ENCODE measurements at regions not wholly inside any gene's neighbourhood (a gene's known extent, or its start where the extent isn't known, plus 50 kb on each side); places are given as distances from the start of the nearest gene placed in this dataset.
"Not testable (repeated sequence)": the region's sequence is repeated elsewhere in the genome, so short reads cannot be mapped to it uniquely, and the experiment has no call there.

- no peaks in the 10 kb centered on the region for H3K36me3 ChIP-seq
- H3K4me1 ChIP-seq = no peaks in the 10 kb centered on the region
- no peak for TF ChIP-seq CTCF (IDR thresholded peaks at IDR 0.05)
- intact Hi-C loops (cut with DNase I) = no loop called here
- ATAC-seq (no peak), DNase-seq (no peak)
- no peaks in the 10 kb centered on the region for H3K27me3 ChIP-seq (ENCODE audit: low read depth)
- H3K4me3 ChIP-seq = no peak overlapping the region
- no peaks in the 10 kb centered on the region for H3K9me3 ChIP-seq
- no peak overlapping the region for H3K27ac ChIP-seq
Measured at GRCh38 chrX:144612076-144612475, 635.2 kb upstream of the SPANXN1 start.

DNA sequence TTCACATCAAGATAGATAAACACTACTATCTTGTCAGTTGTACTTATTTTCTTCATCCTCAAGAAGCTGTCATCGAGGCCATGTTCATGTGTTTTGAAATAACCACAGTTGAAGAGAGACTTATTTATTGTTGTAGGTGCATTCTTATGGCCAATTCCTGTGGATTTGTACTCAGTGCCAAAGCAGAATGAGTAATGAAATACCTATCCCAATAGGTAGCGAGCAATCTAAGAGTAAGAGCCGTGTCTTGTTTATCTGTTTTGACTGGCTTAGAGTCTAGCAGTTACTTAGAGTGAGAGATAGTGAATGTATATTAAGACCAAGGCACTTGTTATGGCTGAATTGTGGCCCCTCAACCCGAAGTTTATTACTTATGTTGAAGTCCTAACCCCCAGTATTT, 631.0 kb upstream of the SPANXN1 start:
- intact Hi-C loops (cut with DNase I) = no loop called here
- TF ChIP-seq CTCF (IDR thresholded peaks at IDR 0.05) = no peak
- ATAC-seq = no peak

DNA sequence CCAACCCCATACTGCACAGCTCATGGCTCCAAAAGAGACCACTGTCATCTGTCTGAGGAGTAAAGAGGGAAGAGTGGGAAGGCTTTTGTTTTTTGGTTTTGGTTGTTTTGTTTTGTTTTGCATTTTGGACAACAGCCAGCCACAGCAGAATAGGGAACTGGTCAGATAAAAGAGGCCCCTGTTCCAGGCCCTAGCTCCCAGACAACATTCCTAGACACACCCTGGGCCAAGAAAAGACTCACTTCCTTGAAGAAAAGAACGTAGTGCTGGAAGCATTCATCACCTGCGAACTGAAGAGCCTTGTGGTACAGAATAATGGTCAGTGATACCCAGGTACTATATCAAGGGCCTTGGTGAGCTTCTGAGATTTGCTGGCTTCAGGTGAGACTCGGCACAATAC, 619.4 kb upstream of the SPANXN1 start:
- no peaks in the 10 kb centered on the region for H3K27me3 ChIP-seq (ENCODE audit: low read depth)
- TF ChIP-seq CTCF (IDR thresholded peaks at IDR 0.05) = no peak
- no peaks in the 10 kb centered on the region for H3K4me1 ChIP-seq
- H3K36me3 ChIP-seq = no peaks in the 10 kb centered on the region
- H3K27ac ChIP-seq = no peak overlapping the region
- ATAC-seq = no peak
- no peaks in the 10 kb centered on the region for H3K9me3 ChIP-seq
- DNase-seq = no peak
- no peak overlapping the region for H3K4me3 ChIP-seq
- intact Hi-C loops (cut with DNase I) = no loop called here

More for the DNA sequence above, 631.0 kb upstream of the SPANXN1 start:
- no peaks in the 10 kb centered on the region for H3K9me3 ChIP-seq
- H3K4me1 ChIP-seq = no peaks in the 10 kb centered on the region
- H3K27me3 ChIP-seq (ENCODE audit: low read depth) = no peaks in the 10 kb centered on the region
- no peak overlapping the region for H3K4me3 ChIP-seq
- DNase-seq = no peak
- no peaks in the 10 kb centered on the region for H3K36me3 ChIP-seq
- no peak overlapping the region for H3K27ac ChIP-seq

DNA sequence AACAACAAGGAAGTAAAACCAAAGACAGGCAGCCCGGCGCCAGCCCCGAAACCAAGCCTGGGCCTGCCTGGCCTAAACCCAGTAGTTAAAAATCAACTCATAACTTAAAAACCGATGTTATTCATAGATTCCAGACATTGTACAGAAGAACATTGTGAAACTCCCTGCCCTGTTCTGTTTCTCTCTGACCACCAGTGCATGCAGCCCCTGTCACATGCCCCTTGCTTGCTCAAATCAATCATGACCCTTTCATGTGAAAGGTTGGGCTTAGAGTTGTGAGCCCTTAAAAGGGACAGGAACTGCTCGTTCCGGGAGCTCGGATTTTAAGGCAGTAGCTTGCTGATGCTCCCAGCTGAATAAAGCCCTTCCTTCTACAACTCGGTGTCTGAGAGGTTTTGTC, 612.9 kb upstream of the SPANXN1 start:
- ATAC-seq; H3K4me3 ChIP-seq; intact Hi-C loops (cut with DNase I): not testable (repeated sequence)

GRCh38 chrX:144637731-144638130, 609.6 kb upstream of the SPANXN1 start:
- no peak overlapping the region for H3K4me3 ChIP-seq
- ATAC-seq (no peak), DNase-seq (no peak)
- no peak overlapping the region for H3K27ac ChIP-seq
- no peaks in the 10 kb centered on the region for H3K36me3 ChIP-seq
- H3K4me1 ChIP-seq = no peaks in the 10 kb centered on the region
- no peaks in the 10 kb centered on the region for H3K9me3 ChIP-seq
- no peaks in the 10 kb centered on the region for H3K27me3 ChIP-seq (ENCODE audit: low read depth)
- intact Hi-C loops (cut with DNase I) = no loop called here
- TF ChIP-seq CTCF (IDR thresholded peaks at IDR 0.05) = no peak

More for the DNA sequence above, 612.9 kb upstream of the SPANXN1 start:
- H3K4me1 ChIP-seq; H3K27ac ChIP-seq; H3K36me3 ChIP-seq; H3K27me3 ChIP-seq (ENCODE audit: low read depth); H3K9me3 ChIP-seq; DNase-seq: not testable (repeated sequence)

DNA sequence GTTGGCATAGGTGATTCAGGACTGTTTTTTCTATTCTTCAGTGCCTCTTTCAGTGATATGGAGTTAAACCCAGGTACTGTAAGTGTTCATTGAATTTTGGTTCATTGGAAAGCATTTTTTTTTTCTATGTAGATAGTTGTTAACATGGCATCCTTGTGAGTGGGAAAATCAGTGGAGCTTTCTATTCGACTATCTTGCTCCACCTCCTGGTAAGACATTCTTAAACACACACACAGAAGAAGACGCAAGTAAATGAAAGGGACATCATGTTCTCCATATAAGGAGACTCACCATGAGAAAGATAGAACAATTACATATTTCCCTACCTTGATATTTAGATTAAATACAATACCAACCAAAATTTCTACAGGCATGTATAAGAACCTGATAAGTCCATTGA, 598.5 kb upstream of the SPANXN1 start:
- intact Hi-C loops (cut with DNase I) = no loop called here
- no peak for ATAC-seq
- H3K27me3 ChIP-seq (ENCODE audit: low read depth) = no peaks in the 10 kb centered on the region
- H3K36me3 ChIP-seq = no peaks in the 10 kb centered on the region
- no peak overlapping the region for H3K4me3 ChIP-seq
- H3K27ac ChIP-seq = no peak overlapping the region
- no peak for TF ChIP-seq CTCF (IDR thresholded peaks at IDR 0.05)
- no peaks in the 10 kb centered on the region for H3K9me3 ChIP-seq
- DNase-seq = no peak
- no peaks in the 10 kb centered on the region for H3K4me1 ChIP-seq

Measured in lower lobe of right lung (tissue), 2 donors.